Omental fat pad (tissue), 3 donors: ENCODE measurements at regions not wholly inside any gene's neighbourhood (a gene's known extent, or its start where the extent isn't known, plus 50 kb on each side); places are given as distances from the start of the nearest gene placed in this dataset.

Experiments
- ATAC-seq: fragments of 150-250 bp; one replicate; pipeline ENCODE4 v1.9.1; 2016; ENCODE audit warnings: mild to moderate bottlenecking, moderate library complexity; ENCODE audit not compliant: low FRiP score
- DNase-seq: peaks from one replicate; pipeline ENCODE4 v3.0.0-alpha.2; 2019; ENCODE audit warnings: low spot score
- CTCF ChIP-seq, 3 donors: fragments of 450-650 bp; IDR thresholded peaks; one replicate each; pipeline ENCODE4 v1.5.1; 2016 to 2017; ENCODE audit warnings: antibody characterized with exemption in 3 of 3, mild to moderate bottlenecking in 3 of 3, moderate library complexity in 2 of 3

- ATAC-seq: no peak
- no peak for DNase-seq
- no peak for TF ChIP-seq CTCF (IDR thresholded peaks at IDR 0.05)
Observed at GRCh38 chr4:170591076-170591475, 501.3 kb upstream of the AADAT start.

GRCh38 chr4:170589597-170590191 is 499.9 kb upstream of the AADAT start:
- ATAC-seq (peak; percentile 75), DNase-seq (no peak)
- TF ChIP-seq CTCF (IDR thresholded peaks at IDR 0.05): no peak

GRCh38 chr4:170581969-170582368 is 492.2 kb upstream of the AADAT start:
- no peak for TF ChIP-seq CTCF (IDR thresholded peaks at IDR 0.05)
- ATAC-seq (no peak), DNase-seq (no peak)

GRCh38 chr4:170581322-170581721 is 491.6 kb upstream of the AADAT start:
- no peak for TF ChIP-seq CTCF (IDR thresholded peaks at IDR 0.05)
- no peak for DNase-seq
- no peak for ATAC-seq

GRCh38 chr4:170580651-170581050 is 490.9 kb upstream of the AADAT start:
- ATAC-seq: no peak
- TF ChIP-seq CTCF (IDR thresholded peaks at IDR 0.05): no peak
- no peak for DNase-seq

- ATAC-seq: no peak
- no peak for TF ChIP-seq CTCF (IDR thresholded peaks at IDR 0.05)
Observed at GRCh38 chr4:170538821-170539473, 449.2 kb upstream of the AADAT start.

More at GRCh38 chr4:170538821-170539473, 449.2 kb upstream of the AADAT start:
- DNase-seq: no peak
